Thyroid gland (tissue), 4 donors: ENCODE measurements at regions not wholly inside any gene's neighbourhood (a gene's known extent, or its start where the extent isn't known, plus 50 kb on each side); places are given as distances from the start of the nearest gene placed in this dataset.

ENCODE experiments used
- CTCF ChIP-seq, 6 experiments: fragments of 200-600 bp in 3 of 6; fragments of 450-650 bp in 3 of 6; sonication (generic) in 3 of 6; IDR thresholded peaks; one replicate each; pipeline ENCODE4 v1.5.1; 2016 to 2019; ENCODE audit warnings: antibody characterized with exemption in 6 of 6, mild to moderate bottlenecking in 2 of 6, inconsistent platforms in 1 of 6, moderate library complexity in 1 of 6
- POLR2A ChIP-seq, 2 donors: fragments of 450-650 bp; IDR thresholded peaks; one replicate each; pipeline ENCODE4 v1.6.1; 2017; ENCODE audit warnings: antibody characterized with exemption in 2 of 2, mild to moderate bottlenecking in 2 of 2, moderate library complexity in 1 of 2

GRCh38 chr16:74101379-74102137 lies 195.1 kb upstream of the PSMD7 start:
- TF ChIP-seq CTCF (IDR thresholded peaks at IDR 0.05) = no peak
- TF ChIP-seq POLR2A (IDR thresholded peaks at IDR 0.05) = no peak
